C4-2B (cell line): ENCODE measurements at regions not wholly inside any gene's neighbourhood (a gene's known extent, or its start where the extent isn't known, plus 50 kb on each side); places are given as distances from the start of the nearest gene placed in this dataset.

Source experiments
- CTCF ChIP-seq: fragments of 450-650 bp; conservative IDR thresholded peaks from 2 replicates; pipeline ENCODE4 v1.5.1; 2017; ENCODE audit warnings: mild to moderate bottlenecking
- ZFX ChIP-seq: fragments of 450-650 bp; IDR thresholded peaks from 2 replicates; pipeline ENCODE4 v1.6.1; 2017

GRCh38 chr14:30791522-30792351, 82.6 kb upstream of the COCH start:
- TF ChIP-seq CTCF (no peak), ZFX (no peak)
